GM20000 (cell line): ENCODE measurements at regions not wholly inside any gene's neighbourhood (a gene's known extent, or its start where the extent isn't known, plus 50 kb on each side); places are given as distances from the start of the nearest gene placed in this dataset.

Experiments
- DNase-seq: peaks from one replicate; pipeline ENCODE4 v3.0.0; 2012; ENCODE audit warnings: low spot score
- TF ChIP-seq, protein P1 (sequence below): IDR thresholded peaks from 2 replicates; pipeline ENCODE4 v1.5.1; 2012; ENCODE audit warnings: mild to moderate bottlenecking, control low read depth; ENCODE audit errors: extremely low read depth, missing control alignments

DNA sequence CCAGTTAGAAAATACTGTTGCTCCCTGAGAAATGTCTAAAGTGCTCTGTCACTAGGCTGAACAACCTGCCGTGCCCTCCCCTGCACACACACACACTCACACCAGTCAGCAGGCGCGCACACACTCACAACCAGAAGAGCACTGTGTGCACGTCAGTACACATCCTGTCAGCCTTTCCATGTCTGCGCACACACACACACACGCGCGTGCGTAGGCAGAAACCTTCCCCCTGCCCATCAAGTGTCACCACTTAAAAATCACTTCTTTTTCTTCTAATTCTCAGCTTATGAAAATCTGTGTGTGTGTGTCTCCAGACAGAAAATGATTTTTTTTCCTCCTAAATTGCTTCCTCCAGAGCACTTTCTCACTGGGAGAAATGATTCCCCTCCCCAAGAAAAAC lies 100.3 kb downstream of the EDN3 start:
- DNase-seq = no peak
- TF ChIP-seq, protein P1, sequence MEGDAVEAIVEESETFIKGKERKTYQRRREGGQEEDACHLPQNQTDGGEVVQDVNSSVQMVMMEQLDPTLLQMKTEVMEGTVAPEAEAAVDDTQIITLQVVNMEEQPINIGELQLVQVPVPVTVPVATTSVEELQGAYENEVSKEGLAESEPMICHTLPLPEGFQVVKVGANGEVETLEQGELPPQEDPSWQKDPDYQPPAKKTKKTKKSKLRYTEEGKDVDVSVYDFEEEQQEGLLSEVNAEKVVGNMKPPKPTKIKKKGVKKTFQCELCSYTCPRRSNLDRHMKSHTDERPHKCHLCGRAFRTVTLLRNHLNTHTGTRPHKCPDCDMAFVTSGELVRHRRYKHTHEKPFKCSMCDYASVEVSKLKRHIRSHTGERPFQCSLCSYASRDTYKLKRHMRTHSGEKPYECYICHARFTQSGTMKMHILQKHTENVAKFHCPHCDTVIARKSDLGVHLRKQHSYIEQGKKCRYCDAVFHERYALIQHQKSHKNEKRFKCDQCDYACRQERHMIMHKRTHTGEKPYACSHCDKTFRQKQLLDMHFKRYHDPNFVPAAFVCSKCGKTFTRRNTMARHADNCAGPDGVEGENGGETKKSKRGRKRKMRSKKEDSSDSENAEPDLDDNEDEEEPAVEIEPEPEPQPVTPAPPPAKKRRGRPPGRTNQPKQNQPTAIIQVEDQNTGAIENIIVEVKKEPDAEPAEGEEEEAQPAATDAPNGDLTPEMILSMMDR = no peak

DNA sequence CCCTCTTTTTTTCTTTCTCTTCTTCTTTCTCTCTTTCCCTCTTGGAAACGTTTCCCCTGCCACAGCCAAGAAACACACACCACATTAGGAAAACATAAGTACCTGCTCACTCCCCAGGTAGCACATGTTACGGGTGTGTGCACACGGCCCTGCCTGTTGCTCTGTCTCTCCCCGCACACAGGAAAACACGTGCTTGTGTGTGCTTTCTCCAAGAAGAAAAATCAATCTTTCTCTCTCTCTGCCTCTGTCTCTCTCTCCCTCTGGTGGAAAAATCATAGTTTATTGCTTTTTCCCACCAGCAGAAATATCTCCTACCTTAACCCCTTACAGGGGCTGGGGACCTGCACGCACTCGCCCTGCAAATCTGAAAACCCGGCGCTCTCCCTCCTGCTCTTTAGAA lies 102.3 kb downstream of the EDN3 start:
- no peak for DNase-seq

DNA sequence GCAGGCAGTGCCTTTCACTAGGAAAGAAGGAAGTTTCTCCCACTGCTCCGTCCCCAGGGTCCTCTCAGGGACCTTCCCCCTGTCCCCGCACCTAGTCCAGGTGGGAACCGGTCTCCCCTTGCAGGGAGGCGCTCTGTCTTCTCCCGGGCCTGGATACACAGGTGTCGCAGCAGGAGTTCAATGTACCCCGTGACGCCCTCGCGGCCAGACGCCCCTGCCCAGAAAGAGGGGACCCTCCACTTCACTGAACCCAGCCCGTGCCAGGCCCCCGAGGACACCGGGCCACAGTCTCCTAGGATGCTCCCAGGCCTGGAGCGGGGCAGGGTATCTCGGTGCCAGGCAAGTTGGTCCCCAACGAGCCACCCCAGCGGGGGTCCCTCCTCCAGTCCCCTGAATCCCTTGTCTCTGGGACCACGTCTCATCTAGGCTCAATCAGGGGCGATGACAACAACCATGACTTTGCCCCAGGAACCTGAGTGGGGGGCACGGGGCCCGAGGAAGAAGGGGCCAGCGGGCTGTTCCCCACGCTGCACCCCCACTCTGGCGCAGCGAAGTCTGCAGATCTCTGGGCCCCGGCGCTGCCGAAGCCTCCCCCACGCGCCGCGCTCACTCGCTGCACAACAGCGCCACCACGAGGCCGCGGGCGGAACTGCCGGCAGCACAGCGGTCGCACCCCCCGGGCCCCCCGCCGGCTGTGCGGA lies 103.0 kb downstream of the EDN3 start:
- DNase-seq = peak; percentile 78

More for the DNA sequence above, 102.3 kb downstream of the EDN3 start:
- TF ChIP-seq, protein P1 = no peak

DNA sequence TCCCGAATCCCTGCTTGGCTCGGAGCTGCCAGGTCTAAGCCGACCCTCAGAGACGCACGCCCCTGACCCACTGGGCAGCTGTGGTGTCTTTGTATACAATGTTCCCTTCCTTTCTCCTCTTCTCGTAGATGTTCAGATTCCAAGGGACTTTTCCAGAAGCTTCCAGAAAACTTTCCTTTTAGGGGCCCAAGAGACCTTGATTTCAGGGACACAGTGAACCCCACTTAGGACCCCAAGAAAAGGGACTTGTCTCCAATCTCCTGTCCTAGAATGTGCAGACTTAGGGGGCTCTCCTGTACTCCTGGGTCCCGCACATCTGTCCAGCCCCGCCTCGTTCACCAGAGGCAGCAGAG lies 103.5 kb downstream of the EDN3 start:
- TF ChIP-seq, protein P1 = no peak
- peak; percentile 21 for DNase-seq

More for the DNA sequence above, 103.0 kb downstream of the EDN3 start:
- TF ChIP-seq, protein P1 = peak; percentile 96

DNA sequence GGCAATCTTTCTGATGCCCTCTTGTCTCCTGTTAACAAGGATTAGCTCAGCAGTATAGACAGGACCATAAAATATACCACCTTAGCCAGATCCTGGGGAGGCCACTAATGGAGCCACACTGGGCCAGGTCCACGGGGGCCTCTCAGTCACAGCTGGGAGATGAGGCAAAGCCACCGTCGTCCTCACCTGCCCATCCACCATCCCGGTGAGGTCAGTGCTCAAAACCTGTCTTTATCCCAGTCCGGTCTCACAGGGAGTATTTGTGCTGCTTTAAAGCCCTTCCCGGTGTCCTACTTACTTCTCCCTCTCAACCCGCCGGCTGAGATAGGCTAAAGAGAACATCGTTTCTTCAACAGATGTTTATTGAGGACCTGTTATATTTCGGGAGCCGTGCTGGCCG lies 104.3 kb downstream of the EDN3 start:
- DNase-seq = no peak
- TF ChIP-seq, protein P1 = no peak

DNA sequence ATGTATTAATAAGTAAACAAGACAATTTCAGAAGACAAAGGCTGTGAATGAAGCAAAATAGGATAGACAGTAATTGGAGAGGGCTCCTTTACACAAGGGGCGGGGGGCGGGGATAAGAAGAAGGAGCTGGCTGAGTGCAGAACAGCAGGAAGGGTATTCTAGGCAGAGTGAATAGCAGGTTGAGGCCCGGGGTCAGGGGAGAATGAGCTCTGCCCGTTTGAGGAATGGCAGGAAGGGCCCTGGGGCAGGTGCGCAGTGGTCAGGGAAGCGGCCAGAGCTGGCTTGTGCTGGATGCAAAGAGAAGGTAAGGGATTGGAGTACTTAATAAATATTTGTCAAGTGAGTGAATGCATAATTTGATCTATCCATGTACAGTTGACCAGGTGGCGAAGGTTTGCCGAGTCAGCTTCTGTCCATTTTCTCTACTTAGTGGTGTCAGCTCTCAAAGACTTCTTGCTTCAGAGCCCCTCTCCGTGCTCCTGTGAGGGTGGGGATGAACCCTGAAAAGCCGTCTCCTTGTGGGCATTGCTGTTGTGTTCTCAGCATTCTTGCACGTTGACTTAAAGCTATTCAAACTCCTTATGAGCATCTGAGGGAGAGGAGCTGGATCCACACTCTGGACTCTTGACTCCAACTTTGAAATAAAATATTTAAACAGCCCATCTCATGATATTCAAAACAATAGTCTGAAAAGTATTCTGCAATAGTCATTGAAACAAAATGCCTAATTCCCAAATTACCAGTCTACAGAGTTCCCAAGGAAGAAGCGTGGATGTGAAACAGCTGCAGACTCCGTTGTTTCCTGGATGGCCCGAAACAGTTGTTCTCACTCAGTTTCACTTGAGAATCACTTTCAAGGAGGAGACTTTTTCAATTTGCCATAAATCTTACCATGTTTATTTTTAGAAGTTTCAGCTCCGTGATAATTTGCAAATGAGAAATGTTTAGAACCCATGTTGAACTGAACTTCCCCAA lies 105.1 kb downstream of the EDN3 start:
- DNase-seq = no peak

More for the DNA sequence above, 105.1 kb downstream of the EDN3 start:
- TF ChIP-seq, protein P1 = no peak
